ENCODE measurements at regions not wholly inside any gene's neighbourhood (a gene's known extent, or its start where the extent isn't known, plus 50 kb on each side); places are given as distances from the start of the nearest gene placed in this dataset.

DNA sequence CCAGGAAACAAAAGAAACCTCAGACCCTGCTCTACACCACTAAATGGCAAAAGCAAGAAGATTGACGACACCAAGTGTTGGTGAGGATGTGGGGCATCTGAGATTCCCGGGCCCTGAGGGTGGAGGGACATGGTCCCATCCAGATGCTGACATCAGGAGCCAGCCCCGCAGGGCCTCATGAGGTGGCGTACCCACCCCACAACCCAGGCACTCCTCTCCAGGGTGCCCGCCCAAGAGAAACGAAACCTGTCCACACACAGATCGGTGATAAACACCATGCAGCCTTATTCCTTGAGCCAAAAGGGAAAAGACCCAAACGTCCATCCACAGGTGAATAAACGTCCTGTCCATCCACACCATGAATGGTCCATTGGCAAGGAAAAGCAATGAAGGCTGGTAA, 54.8 kb upstream of the C14orf180 start:
- DNase-seq (ENCODE audit: low spot score) (no peak), ATAC-seq (ENCODE audit: low read depth) (no peak)
- H3K36me3 ChIP-seq (ENCODE audit: low read depth) = no peaks in the 10 kb centered on the region
- TF ChIP-seq, protein P1, sequence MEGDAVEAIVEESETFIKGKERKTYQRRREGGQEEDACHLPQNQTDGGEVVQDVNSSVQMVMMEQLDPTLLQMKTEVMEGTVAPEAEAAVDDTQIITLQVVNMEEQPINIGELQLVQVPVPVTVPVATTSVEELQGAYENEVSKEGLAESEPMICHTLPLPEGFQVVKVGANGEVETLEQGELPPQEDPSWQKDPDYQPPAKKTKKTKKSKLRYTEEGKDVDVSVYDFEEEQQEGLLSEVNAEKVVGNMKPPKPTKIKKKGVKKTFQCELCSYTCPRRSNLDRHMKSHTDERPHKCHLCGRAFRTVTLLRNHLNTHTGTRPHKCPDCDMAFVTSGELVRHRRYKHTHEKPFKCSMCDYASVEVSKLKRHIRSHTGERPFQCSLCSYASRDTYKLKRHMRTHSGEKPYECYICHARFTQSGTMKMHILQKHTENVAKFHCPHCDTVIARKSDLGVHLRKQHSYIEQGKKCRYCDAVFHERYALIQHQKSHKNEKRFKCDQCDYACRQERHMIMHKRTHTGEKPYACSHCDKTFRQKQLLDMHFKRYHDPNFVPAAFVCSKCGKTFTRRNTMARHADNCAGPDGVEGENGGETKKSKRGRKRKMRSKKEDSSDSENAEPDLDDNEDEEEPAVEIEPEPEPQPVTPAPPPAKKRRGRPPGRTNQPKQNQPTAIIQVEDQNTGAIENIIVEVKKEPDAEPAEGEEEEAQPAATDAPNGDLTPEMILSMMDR (IDR thresholded peaks at IDR 0.05; ENCODE audit: poor library complexity, severe bottlenecking) = no peak
- H3K4me3 ChIP-seq (ENCODE audit: severe bottlenecking) = no peak overlapping the region
- H3K4me1 ChIP-seq (ENCODE audit: insufficient read depth, poor library complexity, severe bottlenecking) = no peaks in the 10 kb centered on the region
- H3K9me3 ChIP-seq (ENCODE audit: severe bottlenecking) = peaks cover 4% of the 10 kb centered on the region
- no peaks in the 10 kb centered on the region for H3K27me3 ChIP-seq (ENCODE audit: insufficient read depth, poor library complexity, severe bottlenecking)
- H3K27ac ChIP-seq (ENCODE audit: poor library complexity, severe bottlenecking) = no peak overlapping the region

DNA sequence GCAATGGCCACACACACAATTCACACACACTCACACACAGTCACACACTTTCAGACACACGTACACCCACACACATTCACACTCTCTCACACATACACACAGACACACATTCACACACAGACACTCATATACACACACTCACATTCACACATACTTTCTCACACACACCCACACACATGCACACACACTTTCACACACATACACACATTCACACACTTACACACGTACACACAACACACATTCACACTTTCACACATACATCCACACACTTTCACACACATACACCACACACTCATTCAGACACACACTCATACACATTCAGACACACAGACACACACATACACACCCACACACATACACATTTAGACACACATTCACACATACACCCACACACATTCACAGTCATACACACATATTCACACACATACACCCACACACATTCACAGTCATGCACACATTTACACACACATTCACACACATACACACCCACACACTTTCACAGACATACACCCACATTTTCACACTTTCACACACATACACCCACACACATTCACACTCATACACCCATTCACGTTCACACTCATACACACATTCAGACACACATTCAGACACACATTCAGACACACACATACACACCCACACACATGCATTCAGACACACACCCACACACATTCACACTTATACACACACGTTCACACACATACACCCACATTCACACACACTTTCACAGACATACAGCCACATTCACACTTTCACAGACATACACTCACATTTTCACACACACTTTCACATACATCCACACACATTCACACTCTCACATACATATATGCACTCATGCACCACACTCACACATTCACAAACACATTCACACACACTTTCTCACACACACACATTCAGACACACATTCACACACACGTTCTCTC, 52.6 kb upstream of the C14orf180 start:
- Histone ChIP-seq H3K4me3 (ENCODE audit: severe bottlenecking) (no peak overlapping the region), H3K27me3 (ENCODE audit: insufficient read depth, poor library complexity, severe bottlenecking) (peaks cover 12% of the 10 kb centered on the region), H3K9me3 (ENCODE audit: severe bottlenecking) (peaks cover 4% of the 10 kb centered on the region), H3K27ac (ENCODE audit: poor library complexity, severe bottlenecking) (no peak overlapping the region), H3K36me3 (ENCODE audit: low read depth) (no peaks in the 10 kb centered on the region), H3K4me1 (ENCODE audit: insufficient read depth, poor library complexity, severe bottlenecking) (no peaks in the 10 kb centered on the region)
- TF ChIP-seq, protein P1 (IDR thresholded peaks at IDR 0.05; ENCODE audit: poor library complexity, severe bottlenecking) = no peak
- DNase-seq (ENCODE audit: low spot score) = no peak
- ATAC-seq (ENCODE audit: low read depth) = no peak

DNA sequence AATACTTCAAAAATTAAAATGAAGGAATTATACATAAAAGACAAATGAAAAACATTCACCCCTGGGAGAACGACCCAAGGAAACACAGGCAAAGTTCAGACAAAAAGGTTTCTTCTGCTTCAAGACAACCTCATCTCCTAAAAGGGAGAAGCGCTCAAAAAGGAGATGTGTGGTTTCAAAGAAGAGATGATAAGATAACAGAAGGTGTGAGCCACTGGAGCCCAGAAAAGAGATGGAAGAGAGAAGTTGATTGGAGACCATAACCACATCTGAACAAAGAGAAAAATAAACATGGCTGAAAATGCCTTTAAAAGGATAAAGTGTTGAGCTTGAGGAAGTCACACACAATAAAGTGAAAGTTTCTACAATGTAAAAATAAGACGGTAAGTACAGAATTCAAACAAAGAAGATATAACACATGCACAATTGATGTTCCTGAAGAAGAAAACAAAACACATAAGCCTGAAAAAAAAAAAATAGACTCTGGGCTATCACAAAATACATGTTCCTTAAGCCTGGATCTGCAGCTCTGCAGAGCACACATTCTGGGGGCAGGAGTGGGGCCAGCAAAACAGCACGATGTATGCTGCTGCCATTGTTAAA, 51.6 kb upstream of the C14orf180 start:
- no peak overlapping the region for H3K4me3 ChIP-seq (ENCODE audit: severe bottlenecking)
- H3K36me3 ChIP-seq (ENCODE audit: low read depth) = no peaks in the 10 kb centered on the region
- peaks cover 12% of the 10 kb centered on the region for H3K27me3 ChIP-seq (ENCODE audit: insufficient read depth, poor library complexity, severe bottlenecking)
- ATAC-seq (ENCODE audit: low read depth) (no peak), DNase-seq (ENCODE audit: low spot score) (no peak)
- no peaks in the 10 kb centered on the region for H3K4me1 ChIP-seq (ENCODE audit: insufficient read depth, poor library complexity, severe bottlenecking)
- peaks cover 4% of the 10 kb centered on the region for H3K9me3 ChIP-seq (ENCODE audit: severe bottlenecking)
- TF ChIP-seq, protein P1 (IDR thresholded peaks at IDR 0.05; ENCODE audit: poor library complexity, severe bottlenecking) = no peak
- H3K27ac ChIP-seq (ENCODE audit: poor library complexity, severe bottlenecking) = no peak overlapping the region

DNA sequence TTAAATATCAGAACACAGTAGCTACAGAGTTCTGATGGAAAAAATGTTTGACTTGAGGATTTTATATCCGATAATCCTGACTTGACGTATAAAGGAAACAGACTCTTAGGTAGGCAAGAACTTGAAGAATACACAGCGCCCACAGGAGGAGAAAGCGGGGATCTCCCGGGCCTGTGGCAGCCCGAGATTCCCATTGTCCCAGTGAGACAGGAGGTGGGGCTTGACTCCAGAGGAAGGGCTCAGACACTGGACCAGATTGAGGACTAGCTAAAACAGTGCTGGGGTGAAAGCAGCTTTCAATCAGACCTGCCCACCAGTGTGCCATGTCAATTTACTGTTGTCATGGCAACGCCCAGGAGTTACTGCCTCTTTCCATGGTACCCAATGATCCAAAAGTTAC, 51.1 kb upstream of the C14orf180 start:
- Histone ChIP-seq H3K4me1 (ENCODE audit: insufficient read depth, poor library complexity, severe bottlenecking) (no peaks in the 10 kb centered on the region), H3K27ac (ENCODE audit: poor library complexity, severe bottlenecking) (no peak overlapping the region), H3K9me3 (ENCODE audit: severe bottlenecking) (peaks cover 4% of the 10 kb centered on the region), H3K27me3 (ENCODE audit: insufficient read depth, poor library complexity, severe bottlenecking) (peaks cover 12% of the 10 kb centered on the region), H3K36me3 (ENCODE audit: low read depth) (no peaks in the 10 kb centered on the region), H3K4me3 (ENCODE audit: severe bottlenecking) (no peak overlapping the region)
- DNase-seq (ENCODE audit: low spot score) (no peak), ATAC-seq (ENCODE audit: low read depth) (no peak)
- TF ChIP-seq, protein P1 (IDR thresholded peaks at IDR 0.05; ENCODE audit: poor library complexity, severe bottlenecking) = no peak
